Heart left ventricle (tissue), 13 donors: ENCODE measurements at regions not wholly inside any gene's neighbourhood (a gene's known extent, or its start where the extent isn't known, plus 50 kb on each side); places are given as distances from the start of the nearest gene placed in this dataset.

Experiments
- CTCF ChIP-seq, 12 donors: fragments of 200-600 bp; sonication (generic) in 4 of 12; IDR thresholded peaks; one replicate each; pipeline versions ENCODE4 v1.5.0 to v1.8.0; 2018 to 2022; ENCODE audit warnings: antibody characterized with exemption in 12 of 12, mild to moderate bottlenecking in 5 of 12
- POLR2A ChIP-seq, 2 donors: fragments of 450-650 bp; IDR thresholded peaks; one replicate each; pipeline ENCODE4 v1.6.1; 2017; ENCODE audit warnings: antibody characterized with exemption in 2 of 2, mild to moderate bottlenecking in 2 of 2, moderate library complexity in 2 of 2
- donor health status: ischemic (EF 13 %, LVEDD 7.1; RV severe dilation, severe dysfunction).
- donor health status: DM: no; HTN: yes; CAD: no.
- donor health status: DM: no; HTN: no; CAD: no.
- donor health status: ischemic (EF 25% LVEDD 6.9; RV normal size, moderate dysfunction).
- donor health status: ischemic (EF 25% LVEDD 5.7; RV mildly dilated, moderate dysfunction).
- donor health status: ischemic (EF 35%, LVEDD 5.7; RV mildly dilated, moderate dysfunction).
- donor health status: nonischemic (EF 11% LVEDD 7.7; RV severe dilation, severe dysfunction).
- donor health status: DM: yes; HTN: yes; CAD: no.
- donor health status: PGD.
- donor health status: ischemic (EF 29% LVEDD 5.4; RV normal size, mild dysfunction).
- donor health status: nonischemic (EF 23%, LVEDD 6.1; RV moderate dilation, normal function).

DNA sequence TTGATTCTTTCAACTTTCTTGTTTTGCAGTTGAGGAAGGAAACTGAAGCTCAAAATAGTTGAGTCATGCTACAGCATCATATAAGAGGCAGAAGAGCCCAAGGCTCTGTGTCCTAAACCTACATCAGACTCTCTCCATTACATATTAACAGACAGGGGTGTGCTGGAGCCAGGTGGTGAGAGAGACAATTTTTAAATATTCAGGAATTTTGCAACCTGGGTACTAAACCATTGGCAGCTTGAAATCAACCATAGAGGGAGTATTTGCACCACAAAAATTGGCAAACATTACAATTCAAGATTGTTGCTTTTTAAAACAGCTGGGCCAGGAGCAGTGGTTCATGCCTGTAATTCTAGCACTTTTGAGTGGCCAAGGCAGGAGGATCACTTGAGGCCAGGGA is 65.8 kb upstream of the SOX4 start:
- peak in 2 of 12 donors; percentile 17 to 18 for TF ChIP-seq CTCF (IDR thresholded peaks at IDR 0.05)
- no peak for TF ChIP-seq POLR2A (IDR thresholded peaks at IDR 0.05)
